ENCODE measurements at regions not wholly inside any gene's neighbourhood (a gene's known extent, or its start where the extent isn't known, plus 50 kb on each side); places are given as distances from the start of the nearest gene placed in this dataset.

DNA sequence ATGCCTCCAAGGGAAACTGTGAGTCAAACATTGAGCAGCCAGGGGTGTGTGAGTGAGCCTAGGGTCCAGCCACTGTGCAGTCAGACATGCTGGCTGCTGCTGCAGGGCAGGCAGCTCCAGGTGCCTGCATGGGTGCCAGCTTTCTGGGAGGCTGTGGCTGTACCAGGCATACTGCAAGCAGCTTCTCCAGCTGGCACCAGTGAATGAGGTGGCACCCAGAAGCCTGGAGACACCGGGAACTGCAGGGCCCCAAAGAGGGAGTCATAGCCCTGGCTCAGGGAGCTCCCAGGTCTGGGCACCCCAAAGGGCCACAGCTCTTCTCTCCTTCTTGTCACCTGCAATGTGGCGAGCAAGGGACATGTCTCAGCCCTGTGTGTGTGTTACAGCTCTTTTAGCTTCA, 283.2 kb downstream of the RPRM start:
- H3K27ac ChIP-seq = no peak overlapping the region
- TF ChIP-seq, protein P1, sequence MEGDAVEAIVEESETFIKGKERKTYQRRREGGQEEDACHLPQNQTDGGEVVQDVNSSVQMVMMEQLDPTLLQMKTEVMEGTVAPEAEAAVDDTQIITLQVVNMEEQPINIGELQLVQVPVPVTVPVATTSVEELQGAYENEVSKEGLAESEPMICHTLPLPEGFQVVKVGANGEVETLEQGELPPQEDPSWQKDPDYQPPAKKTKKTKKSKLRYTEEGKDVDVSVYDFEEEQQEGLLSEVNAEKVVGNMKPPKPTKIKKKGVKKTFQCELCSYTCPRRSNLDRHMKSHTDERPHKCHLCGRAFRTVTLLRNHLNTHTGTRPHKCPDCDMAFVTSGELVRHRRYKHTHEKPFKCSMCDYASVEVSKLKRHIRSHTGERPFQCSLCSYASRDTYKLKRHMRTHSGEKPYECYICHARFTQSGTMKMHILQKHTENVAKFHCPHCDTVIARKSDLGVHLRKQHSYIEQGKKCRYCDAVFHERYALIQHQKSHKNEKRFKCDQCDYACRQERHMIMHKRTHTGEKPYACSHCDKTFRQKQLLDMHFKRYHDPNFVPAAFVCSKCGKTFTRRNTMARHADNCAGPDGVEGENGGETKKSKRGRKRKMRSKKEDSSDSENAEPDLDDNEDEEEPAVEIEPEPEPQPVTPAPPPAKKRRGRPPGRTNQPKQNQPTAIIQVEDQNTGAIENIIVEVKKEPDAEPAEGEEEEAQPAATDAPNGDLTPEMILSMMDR (IDR thresholded peaks at IDR 0.05) = no peak
- TF ChIP-seq ZFX (IDR thresholded peaks at IDR 0.05; ENCODE audit: borderline replicate concordance) = no peak

DNA sequence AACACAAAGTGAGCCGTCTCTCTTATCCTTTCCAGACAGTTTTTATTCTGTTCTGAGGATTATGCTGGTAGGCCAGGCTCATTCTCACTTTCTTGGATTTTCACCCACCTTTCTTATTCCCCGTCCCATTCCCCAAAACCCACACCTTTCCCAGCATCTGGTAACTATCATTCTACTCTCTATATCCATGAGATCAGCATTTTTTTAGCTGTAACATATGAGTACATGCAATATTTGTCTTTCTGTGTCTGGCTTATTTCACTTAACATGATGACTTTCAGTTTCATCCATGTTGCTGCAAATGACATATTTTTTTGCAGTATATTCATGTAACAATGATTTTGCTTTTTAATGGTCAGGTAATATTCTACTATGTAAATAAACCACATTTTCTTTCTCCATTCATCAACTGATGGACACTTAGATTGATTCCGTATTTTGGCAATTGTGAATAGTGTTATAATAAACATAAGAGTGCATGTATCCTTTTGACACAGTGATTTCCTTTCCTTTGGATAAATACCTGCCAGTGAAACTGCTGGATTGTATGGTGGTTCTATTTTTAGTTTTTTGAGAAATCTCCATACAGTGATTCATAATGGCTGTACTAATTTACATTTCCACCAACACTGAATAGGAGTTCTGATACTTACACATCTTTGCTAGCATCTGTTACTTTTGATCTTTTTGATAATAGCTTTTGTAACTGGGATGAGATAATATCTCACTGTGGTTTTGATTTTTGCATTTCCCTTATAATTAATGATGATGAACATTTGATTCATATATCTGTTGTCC, 289.3 kb downstream of the RPRM start:
- no peak for TF ChIP-seq ZFX (IDR thresholded peaks at IDR 0.05; ENCODE audit: borderline replicate concordance)
- TF ChIP-seq, protein P1 (IDR thresholded peaks at IDR 0.05) = no peak
- H3K27ac ChIP-seq = no peak overlapping the region

DNA sequence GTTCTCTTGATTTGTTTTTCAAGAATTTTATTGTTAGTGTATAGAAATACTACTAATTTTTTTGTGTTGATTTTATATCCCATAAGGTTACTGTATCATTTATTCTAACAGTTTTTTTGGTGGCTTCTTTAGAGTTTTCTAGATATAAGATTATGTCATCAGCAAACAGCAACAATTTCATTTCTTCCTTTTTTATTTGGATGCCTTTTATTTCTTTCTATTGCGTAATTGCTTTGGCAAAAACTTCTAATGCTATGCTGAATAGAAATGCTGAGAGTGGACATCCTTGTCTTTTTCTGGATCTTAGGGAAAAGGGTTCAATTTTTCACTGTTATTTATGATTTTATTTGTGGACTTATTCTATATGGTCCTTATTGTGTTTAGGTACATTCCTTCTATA, 298.8 kb downstream of the RPRM start:
- TF ChIP-seq, protein P1 (IDR thresholded peaks at IDR 0.05) = no peak
- TF ChIP-seq ZFX (IDR thresholded peaks at IDR 0.05; ENCODE audit: borderline replicate concordance) = no peak

DNA sequence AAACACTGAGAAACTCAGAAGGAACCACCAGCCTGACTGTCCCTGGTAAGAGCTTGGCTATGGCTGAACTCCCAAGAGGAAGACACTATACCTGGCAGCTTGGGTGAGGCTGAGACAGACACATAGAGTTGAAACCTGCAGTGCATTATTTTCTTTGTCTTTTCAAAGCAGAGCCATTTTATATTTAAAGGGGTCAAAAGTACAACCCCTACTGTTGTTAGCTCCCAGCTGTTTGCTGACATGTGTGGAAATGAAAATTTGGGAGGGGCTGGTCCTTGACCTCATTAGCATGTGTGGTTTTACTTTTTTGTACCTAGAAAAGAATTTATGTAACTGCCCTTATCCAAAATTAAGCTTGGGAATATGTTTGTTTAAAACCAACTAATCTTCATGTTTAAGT, 309.0 kb downstream of the RPRM start:
- TF ChIP-seq, protein P1 (IDR thresholded peaks at IDR 0.05) = no peak
- no peak for TF ChIP-seq ZFX (IDR thresholded peaks at IDR 0.05; ENCODE audit: borderline replicate concordance)
- no peak overlapping the region for H3K27ac ChIP-seq

More for the DNA sequence above, 298.8 kb downstream of the RPRM start:
- no peak overlapping the region for H3K27ac ChIP-seq

DNA sequence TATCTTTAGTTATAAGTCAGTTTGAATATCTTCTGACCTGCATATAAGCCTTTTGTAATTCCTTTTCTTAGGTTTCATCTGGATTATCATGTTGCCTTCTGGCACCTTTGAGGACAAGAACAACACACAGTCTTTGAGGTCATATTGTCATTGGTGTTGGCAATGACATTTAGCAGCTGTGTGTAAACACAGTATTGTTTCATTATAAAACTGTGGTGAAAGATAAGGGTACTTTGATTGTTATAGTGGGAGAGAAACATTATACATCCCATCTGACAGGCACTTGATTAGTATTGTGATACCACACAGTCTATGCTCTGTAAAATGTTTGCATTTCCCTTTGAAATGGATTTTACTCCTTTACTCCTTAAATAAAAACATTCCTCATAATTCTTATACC, 313.5 kb downstream of the RPRM start:
- TF ChIP-seq ZFX (IDR thresholded peaks at IDR 0.05; ENCODE audit: borderline replicate concordance) = no peak
- TF ChIP-seq, protein P1 (IDR thresholded peaks at IDR 0.05) = no peak
- H3K27ac ChIP-seq = no peak overlapping the region

DNA sequence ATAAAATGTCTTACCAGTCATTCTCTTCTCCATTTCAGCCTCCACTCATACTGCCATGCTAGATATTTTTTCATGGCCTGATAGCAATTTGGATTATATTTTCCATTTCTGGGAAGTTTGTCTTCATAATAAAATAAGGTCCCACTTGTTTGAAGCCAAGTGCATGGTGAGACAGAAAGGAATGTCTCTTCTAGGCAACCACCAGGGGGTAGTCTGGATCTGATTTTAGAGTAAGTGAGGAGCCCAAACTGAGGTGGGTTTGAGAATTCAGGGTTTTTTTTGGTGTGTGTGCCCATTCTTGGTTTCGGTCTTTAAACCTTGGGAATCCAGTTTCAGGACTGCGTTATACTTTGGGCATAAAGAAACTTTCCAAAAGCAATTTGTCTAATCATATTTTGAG, 315.5 kb downstream of the RPRM start:
- TF ChIP-seq, protein P1 (IDR thresholded peaks at IDR 0.05) = peak; percentile 35
- TF ChIP-seq ZFX (IDR thresholded peaks at IDR 0.05; ENCODE audit: borderline replicate concordance) = no peak
- H3K27ac ChIP-seq = no peak overlapping the region

DNA sequence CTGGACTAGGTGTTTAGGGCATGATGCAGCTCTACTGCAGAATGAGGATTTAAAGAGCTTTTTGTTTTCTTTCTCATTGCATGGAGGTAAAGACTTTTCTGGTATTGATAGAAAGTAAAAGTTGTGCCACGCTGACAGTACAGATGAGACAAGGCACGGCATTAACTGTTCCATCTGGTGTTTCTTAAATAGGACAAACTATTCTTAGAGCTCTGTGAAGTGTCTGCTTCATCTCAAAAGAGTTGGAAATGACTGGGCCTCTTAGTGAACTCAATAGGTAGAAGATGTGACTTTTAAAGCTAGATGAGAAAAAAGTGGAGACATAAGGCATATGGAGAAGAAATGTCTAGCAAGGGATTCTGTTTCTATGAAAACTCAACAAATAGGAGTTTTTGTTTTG, 321.8 kb downstream of the RPRM start:
- TF ChIP-seq, protein P1 (IDR thresholded peaks at IDR 0.05) = no peak
- TF ChIP-seq ZFX (IDR thresholded peaks at IDR 0.05; ENCODE audit: borderline replicate concordance) = no peak
- H3K27ac ChIP-seq = no peak overlapping the region

Measured in 22Rv1 (cell line).